Endothelial cell of umbilical vein (primary cell): ENCODE measurements at regions not wholly inside any gene's neighbourhood (a gene's known extent, or its start where the extent isn't known, plus 50 kb on each side); places are given as distances from the start of the nearest gene placed in this dataset.

Experiments used
- BruUV-seq: library from RNA; stranded (reverse); fragments of 400-500 nt; replicated peaks from 2 replicates; lab custom pipeline; 2021; lab: Mats Ljungman, UMichigan
- CTCF ChIA-PET: fragments of 300-600, 350-600 bp; sonication (Branson Sonifier 250); formaldehyde crosslinking; loops from one replicate; lab custom pipeline; 2021; ENCODE audit warnings: antibody characterized with exemption, inconsistent platforms; lab: Charles Lee
- POLR2A ChIA-PET: fragments of 300-600, 350-600 bp; sonication (Branson Sonifier 250); formaldehyde crosslinking; loops from one replicate; lab custom pipeline; 2021; ENCODE audit warnings: antibody characterized with exemption, inconsistent platforms; lab: Charles Lee
- DNase-seq: peaks from one replicate; pipeline ENCODE4 v3.0.0-alpha.2; 2011; ENCODE audit warnings: low read depth, low spot score
- FAIRE-seq: peaks from 2 replicates; lab custom pipeline; 2011; peaks lifted over from hg19 to GRCh38; lab: Jason Lieb, UNC
- H2AFZ ChIP-seq: 2 replicates; pipeline ENCODE4 v1.6.0; 2012; ENCODE audit warnings: low read depth, low read length, control low read depth, inconsistent platforms
- H3K27ac ChIP-seq: 2 replicates; pipeline ENCODE4 v1.5.1; 2011; ENCODE audit warnings: low read depth, mild to moderate bottlenecking, control low read depth, low read length, moderate library complexity; ENCODE audit not compliant: insufficient read depth
- H3K27me3 ChIP-seq, 2 experiments: 2 replicates each; pipeline versions ENCODE4 v1.6.0 to v1.6.1; 2011; ENCODE audit warnings: low read length in 2 of 2, mixed read lengths in 1 of 2; ENCODE audit not compliant: control insufficient read depth in 2 of 2, insufficient read depth in 2 of 2
- H3K36me3 ChIP-seq, 2 experiments: 2 replicates in 1 of 2; 3 replicates in 1 of 2; pipeline ENCODE4 v1.5.1; 2011; ENCODE audit warnings: low read length in 2 of 2, mild to moderate bottlenecking in 1 of 2, moderate library complexity in 1 of 2; ENCODE audit not compliant: control insufficient read depth in 2 of 2, insufficient read depth in 2 of 2; ENCODE audit errors: extremely low read depth in 1 of 2
- H3K4me1 ChIP-seq: 3 replicates; pipeline ENCODE4 v1.5.1; 2011; ENCODE audit warnings: mild to moderate bottlenecking, low read length; ENCODE audit not compliant: control insufficient read depth, insufficient read depth; ENCODE audit errors: extremely low read depth
- H3K4me2 ChIP-seq: 2 replicates; pipeline ENCODE4 v1.6.1; 2011; ENCODE audit warnings: low read length, control low read depth, mixed read lengths; ENCODE audit not compliant: insufficient read depth
- H3K4me3 ChIP-seq, 3 experiments: fragments of 200-600 bp in 1 of 3; sonication (generic), shearing (Covaris generic) in 1 of 3; replicated peaks in 1 of 3; 2 replicates each; pipeline ENCODE4 v1.5.1; 2011 to 2016; ENCODE audit warnings: control low read depth in 3 of 3, low read length in 3 of 3, mild to moderate bottlenecking in 2 of 3, inconsistent platforms in 1 of 3, low read depth in 1 of 3, moderate library complexity in 1 of 3; ENCODE audit not compliant: insufficient read depth in 1 of 3
- H3K79me2 ChIP-seq: 2 replicates; pipeline ENCODE4 v1.6.0; 2012; ENCODE audit warnings: low read length, inconsistent platforms; ENCODE audit not compliant: control insufficient read depth, insufficient read depth
- H3K9ac ChIP-seq: replicated peaks from 2 replicates; pipeline ENCODE3; 2011; ENCODE audit warnings: low read length, control low read depth; ENCODE audit not compliant: insufficient read depth; ENCODE audit errors: extremely low read depth
- H3K9me1 ChIP-seq: replicated peaks from 3 replicates; pipeline ENCODE4 v1.6.0; 2011; ENCODE audit warnings: mild to moderate bottlenecking, low read length; ENCODE audit not compliant: control insufficient read depth, insufficient read depth; ENCODE audit errors: extremely low read depth
- H3K9me3 ChIP-seq: replicated peaks from 2 replicates; pipeline ENCODE4 v1.5.1; 2012; ENCODE audit warnings: low read length, inconsistent platforms; ENCODE audit not compliant: control insufficient read depth, insufficient read depth
- H4K20me1 ChIP-seq: replicated peaks from 2 replicates; pipeline ENCODE3; 2011; ENCODE audit warnings: mild to moderate bottlenecking, low read length; ENCODE audit not compliant: control insufficient read depth, insufficient read depth; ENCODE audit errors: extremely low read depth
- CTCF ChIP-seq, 2 donors: IDR thresholded peaks; 1 replicate in 1 of 2; 2 replicates in 1 of 2; pipeline ENCODE4 v1.5.1; 2011; ENCODE audit warnings: low read length in 2 of 2, mild to moderate bottlenecking in 2 of 2, moderate library complexity in 2 of 2, control low read depth in 1 of 2, inconsistent platforms in 1 of 2, low read depth in 1 of 2; ENCODE audit not compliant: insufficient read depth in 1 of 2; ENCODE audit errors: extremely low read depth in 1 of 2
- EZH2 ChIP-seq: IDR thresholded peaks from 2 replicates; pipeline ENCODE4 v1.6.1; 2012; ENCODE audit warnings: borderline replicate concordance, low read depth, mild to moderate bottlenecking, moderate library complexity, low read length, inconsistent platforms; ENCODE audit not compliant: severe bottlenecking
- FOS ChIP-seq: IDR thresholded peaks from 2 replicates; pipeline ENCODE4 v1.6.1; 2011; ENCODE audit warnings: mild to moderate bottlenecking, low read length, moderate library complexity, borderline replicate concordance; ENCODE audit not compliant: insufficient read depth
- GATA2 ChIP-seq: IDR thresholded peaks from 2 replicates; pipeline ENCODE4 v1.7.0; 2011; ENCODE audit warnings: low read depth, mild to moderate bottlenecking, moderate library complexity, mixed read lengths, low read length; ENCODE audit not compliant: insufficient read length, insufficient read depth
- JUN ChIP-seq: IDR thresholded peaks from 2 replicates; pipeline ENCODE4 v1.6.1; 2011; ENCODE audit warnings: borderline replicate concordance, low read depth; ENCODE audit not compliant: insufficient read length, insufficient read depth
- MAX ChIP-seq: IDR thresholded peaks from 2 replicates; pipeline ENCODE4 v1.6.1; 2011; ENCODE audit not compliant: insufficient read depth, insufficient read length
- MYC ChIP-seq: IDR thresholded peaks from one replicate; pipeline ENCODE4 v1.6.1; 2011; ENCODE audit warnings: mild to moderate bottlenecking, low read depth, low read length
- POLR2A ChIP-seq: IDR thresholded peaks from 2 replicates; pipeline ENCODE4 v1.6.1; 2012; ENCODE audit warnings: low read depth, mild to moderate bottlenecking, control low read depth, low read length
- POLR2AphosphoS5 ChIP-seq: IDR thresholded peaks from 2 replicates; pipeline ENCODE4 v1.6.1; 2012; ENCODE audit warnings: low read depth, mild to moderate bottlenecking, control low read depth, low read length, moderate library complexity; ENCODE audit not compliant: insufficient read depth
- dilution Hi-C: fragments of 300-500 bp; cut with MboI; formaldehyde crosslinking; loops from one replicate; pipeline ENCODE4 v1.15.0; 2019; ENCODE audit warnings: low sequenced_read_pairs; ENCODE audit not compliant: extremely low pct_ligation_motif_present
- intact Hi-C: fragments of 100-400 bp; cut with micrococcal nuclease; formaldehyde crosslinking; loops from one replicate; pipeline ENCODE4 v1.10.0; 2022

GRCh38 chr4:27828843-27829242 is 968.2 kb downstream of the STIM2 start:
- dilution Hi-C loops, result no loop called here
- no peaks in the 10 kb centered on the region for H3K27me3 ChIP-seq
- CTCF ChIA-PET, result no interaction called here
- POLR2A ChIA-PET, result no interaction called here
- no peak overlapping the region for H3K4me2 ChIP-seq
- no peaks in the 10 kb centered on the region for H3K36me3 ChIP-seq
- DNase-seq (no peak), FAIRE-seq (no peak)
- H3K4me1 ChIP-seq, result no peaks in the 10 kb centered on the region
- peaks cover 2% of the 10 kb centered on the region for H3K9me3 ChIP-seq
- no peak for TF ChIP-seq JUN
- TF ChIP-seq POLR2A, result no peak
- no peak for TF ChIP-seq CTCF (IDR thresholded peaks at IDR 0.05; ENCODE audit: extremely low read depth in 1 of 2, insufficient read depth in 1 of 2, low read depth in 1 of 2, low read length in 2 of 2)
- TF ChIP-seq MAX, result no peak
- no peak for TF ChIP-seq MYC
- no peak for TF ChIP-seq POLR2AphosphoS5
- no peak for TF ChIP-seq FOS
- no peak for TF ChIP-seq GATA2
- TF ChIP-seq EZH2, result no peak
- intact Hi-C loops, result no loop called here
- no peaks in the 10 kb centered on the region for H3K9me1 ChIP-seq
- no peaks in the 10 kb centered on the region for H3K79me2 ChIP-seq
- H4K20me1 ChIP-seq, result no peaks in the 10 kb centered on the region
- no peak overlapping the region for H2AFZ ChIP-seq
- BruUV-seq, result no TSS peak
- no peak overlapping the region for H3K4me3 ChIP-seq
- H3K9ac ChIP-seq, result no peak overlapping the region
- no peak overlapping the region for H3K27ac ChIP-seq
